ENCODE measurements at regions not wholly inside any gene's neighbourhood (a gene's known extent, or its start where the extent isn't known, plus 50 kb on each side); places are given as distances from the start of the nearest gene placed in this dataset.

DNA sequence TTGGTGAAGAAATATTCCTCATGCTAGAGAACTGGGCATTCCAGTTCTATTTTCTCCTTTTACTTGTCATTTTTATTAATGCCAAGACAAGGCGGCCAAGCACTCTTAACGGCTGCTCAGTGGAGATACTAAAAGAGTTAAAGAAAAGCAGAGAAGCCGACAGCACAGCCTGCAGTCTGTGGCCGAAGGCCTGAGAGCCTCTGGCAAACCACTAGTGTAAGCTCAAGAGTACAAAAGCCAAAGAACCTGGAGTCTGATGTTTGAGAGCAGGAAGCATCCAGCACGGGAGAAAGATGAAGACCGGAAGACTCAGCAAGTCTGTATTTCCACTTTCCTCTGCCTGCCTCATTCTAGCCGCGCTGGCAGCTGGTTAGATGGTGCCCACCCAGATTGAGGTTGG lies 167.1 kb upstream of the FUT9 start:
- in situ Hi-C loops (cut with MboI; ENCODE audit: low pct_unique_long_range_greater_than_20kb, low sequenced_read_pairs, unreplicated experiment) = no loop called here
- no peak for DNase-seq (ENCODE audit: low spot score)
- TF ChIP-seq, protein P1, sequence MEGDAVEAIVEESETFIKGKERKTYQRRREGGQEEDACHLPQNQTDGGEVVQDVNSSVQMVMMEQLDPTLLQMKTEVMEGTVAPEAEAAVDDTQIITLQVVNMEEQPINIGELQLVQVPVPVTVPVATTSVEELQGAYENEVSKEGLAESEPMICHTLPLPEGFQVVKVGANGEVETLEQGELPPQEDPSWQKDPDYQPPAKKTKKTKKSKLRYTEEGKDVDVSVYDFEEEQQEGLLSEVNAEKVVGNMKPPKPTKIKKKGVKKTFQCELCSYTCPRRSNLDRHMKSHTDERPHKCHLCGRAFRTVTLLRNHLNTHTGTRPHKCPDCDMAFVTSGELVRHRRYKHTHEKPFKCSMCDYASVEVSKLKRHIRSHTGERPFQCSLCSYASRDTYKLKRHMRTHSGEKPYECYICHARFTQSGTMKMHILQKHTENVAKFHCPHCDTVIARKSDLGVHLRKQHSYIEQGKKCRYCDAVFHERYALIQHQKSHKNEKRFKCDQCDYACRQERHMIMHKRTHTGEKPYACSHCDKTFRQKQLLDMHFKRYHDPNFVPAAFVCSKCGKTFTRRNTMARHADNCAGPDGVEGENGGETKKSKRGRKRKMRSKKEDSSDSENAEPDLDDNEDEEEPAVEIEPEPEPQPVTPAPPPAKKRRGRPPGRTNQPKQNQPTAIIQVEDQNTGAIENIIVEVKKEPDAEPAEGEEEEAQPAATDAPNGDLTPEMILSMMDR (IDR thresholded peaks at IDR 0.05; ENCODE audit: extremely low read depth, insufficient read depth, missing control alignments) = no peak

DNA sequence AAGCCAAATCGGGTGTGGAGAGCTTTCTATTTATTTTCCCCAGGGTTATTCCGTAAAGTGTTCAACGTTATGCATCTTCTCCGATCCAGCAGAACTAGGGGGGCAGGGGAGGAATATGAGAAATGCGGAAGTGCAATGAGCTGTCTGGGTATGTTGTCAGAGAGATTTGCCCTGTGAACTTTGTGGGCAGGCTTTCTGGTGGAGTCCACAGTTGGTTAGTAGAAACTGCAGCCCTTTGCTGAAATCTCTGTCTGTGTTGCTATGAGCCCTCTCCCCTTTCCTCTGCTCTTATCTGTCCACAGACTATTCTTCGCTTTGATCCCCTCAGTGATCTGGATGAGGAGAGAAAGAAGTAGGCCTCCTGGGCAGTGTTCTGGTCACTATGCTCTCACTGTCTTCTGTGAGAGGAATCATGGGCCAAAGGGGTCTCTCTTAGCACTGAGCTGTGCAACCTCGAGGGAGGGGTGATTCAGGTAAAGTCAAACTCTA lies 158.9 kb upstream of the FUT9 start:
- TF ChIP-seq, protein P1 (IDR thresholded peaks at IDR 0.05; ENCODE audit: extremely low read depth, insufficient read depth, missing control alignments) = no peak
- no peak for DNase-seq (ENCODE audit: low spot score)
- in situ Hi-C loops (cut with MboI; ENCODE audit: low pct_unique_long_range_greater_than_20kb, low sequenced_read_pairs, unreplicated experiment) = no loop called here

DNA sequence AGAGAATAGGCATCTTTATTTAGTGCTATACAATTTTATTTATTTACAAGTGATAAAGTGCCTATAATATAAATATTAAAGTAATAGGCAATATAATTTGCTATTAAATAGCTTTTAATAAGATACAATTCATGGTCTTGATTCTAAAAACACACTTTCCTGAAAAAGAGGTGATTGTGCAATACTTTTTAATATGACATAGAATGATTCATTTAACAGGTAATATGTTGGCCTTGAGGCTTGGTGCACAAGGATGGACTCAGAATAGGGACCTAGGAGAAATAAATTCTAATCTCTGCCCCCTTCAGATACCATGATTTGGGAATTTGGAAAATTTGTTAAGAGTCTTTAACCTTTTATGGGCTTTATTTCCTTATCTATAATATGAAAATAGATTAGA lies 149.9 kb upstream of the FUT9 start:
- no peak for DNase-seq (ENCODE audit: low spot score)
- in situ Hi-C loops (cut with MboI; ENCODE audit: low pct_unique_long_range_greater_than_20kb, low sequenced_read_pairs, unreplicated experiment) = no loop called here
- TF ChIP-seq, protein P1 (IDR thresholded peaks at IDR 0.05; ENCODE audit: extremely low read depth, insufficient read depth, missing control alignments) = no peak

DNA sequence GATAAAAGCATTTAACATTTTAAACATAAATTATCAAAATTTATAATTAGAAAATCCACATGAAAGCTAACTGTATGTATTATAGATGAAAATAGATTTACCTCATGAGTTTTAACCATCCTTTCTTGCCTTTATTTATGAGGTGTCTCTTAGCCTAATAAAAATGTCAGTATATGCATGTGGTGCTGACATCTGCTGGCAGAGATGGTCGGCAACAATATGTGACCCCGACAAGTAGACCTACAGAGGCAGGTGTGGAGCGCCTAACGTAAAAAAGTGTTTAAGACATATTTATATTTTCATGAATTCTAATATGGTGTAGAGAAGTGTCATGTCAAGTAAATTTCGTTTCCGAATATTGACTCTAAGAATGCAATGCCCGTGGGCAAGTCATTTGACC lies 149.0 kb upstream of the FUT9 start:
- in situ Hi-C loops (cut with MboI; ENCODE audit: low pct_unique_long_range_greater_than_20kb, low sequenced_read_pairs, unreplicated experiment) = no loop called here
- peak; percentile 3 for DNase-seq (ENCODE audit: low spot score)
- TF ChIP-seq, protein P1 (IDR thresholded peaks at IDR 0.05; ENCODE audit: extremely low read depth, insufficient read depth, missing control alignments) = peak; percentile 61

DNA sequence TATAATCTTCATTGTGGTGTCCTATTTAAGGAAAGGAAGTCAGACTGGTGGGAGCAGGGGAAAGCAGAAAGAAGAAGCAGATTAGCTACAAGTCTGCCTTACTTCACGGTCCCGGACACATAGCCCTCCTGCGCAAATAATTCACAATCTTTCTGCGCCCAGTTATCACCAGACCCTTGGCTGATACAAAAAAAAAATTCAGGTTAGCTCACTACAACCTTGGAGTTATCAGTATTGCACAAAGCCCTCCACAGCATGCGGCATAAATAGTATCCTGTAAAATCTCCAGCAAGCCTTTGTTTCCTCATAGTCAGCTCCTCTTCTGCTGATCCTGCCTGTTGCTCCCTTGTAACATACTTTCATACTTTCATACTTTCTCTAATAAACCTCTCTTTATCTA lies 148.6 kb upstream of the FUT9 start:
- in situ Hi-C loops (cut with MboI; ENCODE audit: low pct_unique_long_range_greater_than_20kb, low sequenced_read_pairs, unreplicated experiment) = no loop called here
- DNase-seq (ENCODE audit: low spot score) = no peak
- TF ChIP-seq, protein P1 (IDR thresholded peaks at IDR 0.05; ENCODE audit: extremely low read depth, insufficient read depth, missing control alignments) = no peak

DNA sequence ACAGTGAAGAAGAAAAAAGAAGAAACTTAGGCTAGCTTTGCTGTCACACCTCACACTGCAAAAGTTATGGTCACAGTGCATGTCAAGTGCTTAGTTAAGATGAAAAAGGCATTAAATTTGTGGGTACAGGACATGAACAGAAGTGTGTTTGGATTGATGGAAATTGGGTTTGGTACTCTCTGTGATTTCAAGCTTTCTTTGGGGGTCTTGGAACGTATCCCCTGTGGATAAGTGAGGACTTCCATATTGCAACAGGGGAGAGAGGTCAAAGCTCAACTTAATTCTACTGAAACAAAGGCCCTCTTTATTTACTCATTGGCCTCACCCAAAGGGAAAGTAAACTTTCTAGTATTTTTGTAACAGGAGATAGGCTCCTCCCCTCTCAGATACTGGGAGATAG lies 138.3 kb upstream of the FUT9 start:
- TF ChIP-seq, protein P1 (IDR thresholded peaks at IDR 0.05; ENCODE audit: extremely low read depth, insufficient read depth, missing control alignments) = no peak
- in situ Hi-C loops (cut with MboI; ENCODE audit: low pct_unique_long_range_greater_than_20kb, low sequenced_read_pairs, unreplicated experiment) = no loop called here
- DNase-seq (ENCODE audit: low spot score) = no peak

DNA sequence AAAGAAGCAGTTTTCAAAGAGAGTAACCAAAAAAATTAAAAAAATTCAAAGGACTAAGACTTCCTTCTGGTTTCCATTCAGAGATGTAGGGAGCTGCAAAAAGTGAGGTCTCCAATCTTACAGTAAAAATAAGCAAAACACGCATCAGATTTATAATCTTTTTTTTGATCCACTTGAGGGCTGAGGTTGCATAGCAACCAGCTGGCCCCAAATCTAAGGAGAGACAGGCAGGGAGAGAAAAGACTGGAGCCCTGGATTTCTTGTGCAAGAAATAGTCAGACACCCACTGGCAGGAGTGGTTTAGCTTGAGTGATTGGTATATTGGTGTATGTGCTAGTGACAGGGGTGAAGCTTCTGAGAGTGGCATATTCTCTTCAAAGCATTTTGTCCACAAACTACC lies 135.9 kb upstream of the FUT9 start:
- in situ Hi-C loops (cut with MboI; ENCODE audit: low pct_unique_long_range_greater_than_20kb, low sequenced_read_pairs, unreplicated experiment) = no loop called here
- TF ChIP-seq, protein P1 (IDR thresholded peaks at IDR 0.05; ENCODE audit: extremely low read depth, insufficient read depth, missing control alignments) = no peak
- DNase-seq (ENCODE audit: low spot score) = no peak
